NCI-H146 (cell line): ENCODE measurements at regions not wholly inside any gene's neighbourhood (a gene's known extent, or its start where the extent isn't known, plus 50 kb on each side); places are given as distances from the start of the nearest gene placed in this dataset.
"Not testable (repeated sequence)": the region's sequence is repeated elsewhere in the genome, so short reads cannot be mapped to it uniquely, and the experiment has no call there.

Experiments
- DNase-seq: peaks from one replicate; lab custom pipeline; 2025; lab: John Stamatoyannopoulos, UW

GRCh38 chr9:135404451-135405144, 75.0 kb upstream of the PPP1R26 start:
- DNase-seq: no peak

GRCh38 chr9:135405145-135405464, 74.5 kb upstream of the PPP1R26 start:
- DNase-seq: not testable (repeated sequence)

GRCh38 chr9:135408476-135409254, 70.9 kb upstream of the PPP1R26 start:
- no peak for DNase-seq

GRCh38 chr9:135409286-135410200, 70.0 kb upstream of the PPP1R26 start:
- DNase-seq: no peak

GRCh38 chr9:135410421-135410820, 69.2 kb upstream of the PPP1R26 start:
- DNase-seq: no peak

GRCh38 chr9:135410831-135411473, 68.6 kb upstream of the PPP1R26 start:
- no peak for DNase-seq

GRCh38 chr9:135411605-135412004, 68.0 kb upstream of the PPP1R26 start:
- not testable (repeated sequence) for DNase-seq

- DNase-seq: peak; percentile 33
Observed at GRCh38 chr9:135412315-135413085, 67.1 kb upstream of the PPP1R26 start.

GRCh38 chr9:135413086-135413375, 66.6 kb upstream of the PPP1R26 start:
- no peak for DNase-seq

GRCh38 chr9:135413461-135413860, 66.1 kb upstream of the PPP1R26 start:
- DNase-seq: no peak

- no peak for DNase-seq
Observed at GRCh38 chr9:135414293-135414692, 65.3 kb upstream of the PPP1R26 start.

GRCh38 chr9:135415586-135415985, 64.0 kb upstream of the PPP1R26 start:
- no peak for DNase-seq

GRCh38 chr9:135416664-135417290, 62.8 kb upstream of the PPP1R26 start:
- no peak for DNase-seq

GRCh38 chr9:135418161-135418560, 61.4 kb upstream of the PPP1R26 start:
- no peak for DNase-seq

GRCh38 chr9:135419106-135419505, 60.5 kb upstream of the PPP1R26 start:
- no peak for DNase-seq

- DNase-seq: no peak
Observed at GRCh38 chr9:135422341-135422944, 57.1 kb upstream of the PPP1R26 start.

GRCh38 chr9:135423725-135424124, 55.9 kb upstream of the PPP1R26 start:
- no peak for DNase-seq
